ENCODE measurements at regions not wholly inside any gene's neighbourhood (a gene's known extent, or its start where the extent isn't known, plus 50 kb on each side); places are given as distances from the start of the nearest gene placed in this dataset.
"Not testable (repeated sequence)": the region's sequence is repeated elsewhere in the genome, so short reads cannot be mapped to it uniquely, and the experiment has no call there.

GRCh38 chr11:33437529-33437928 lies 180.3 kb downstream of the HIPK3 start:
- Histone ChIP-seq H3K9me3 (peaks cover 0 to 6% (median 0%) of the 10 kb centered on the region in 3 donors), H3K27ac (no peak overlapping the region), H3K27me3 (no peaks in the 10 kb centered on the region), H3K4me3 (no peak overlapping the region), H3K4me1 (no peaks in the 10 kb centered on the region), H3K36me3 (replicated peaks in 1 of 2; ENCODE audit: insufficient read depth in 1 of 2, low read depth in 2 of 2) (no peaks in the 10 kb centered on the region)
- DNase-seq (no peak), ATAC-seq (no peak)
- intact Hi-C loops (cut with DNase I), result no loop called here
- 71 to 100% methylated on average over 1 of the region's 1 CpG for WGBS, 2 donors
- TF ChIP-seq, protein P1, sequence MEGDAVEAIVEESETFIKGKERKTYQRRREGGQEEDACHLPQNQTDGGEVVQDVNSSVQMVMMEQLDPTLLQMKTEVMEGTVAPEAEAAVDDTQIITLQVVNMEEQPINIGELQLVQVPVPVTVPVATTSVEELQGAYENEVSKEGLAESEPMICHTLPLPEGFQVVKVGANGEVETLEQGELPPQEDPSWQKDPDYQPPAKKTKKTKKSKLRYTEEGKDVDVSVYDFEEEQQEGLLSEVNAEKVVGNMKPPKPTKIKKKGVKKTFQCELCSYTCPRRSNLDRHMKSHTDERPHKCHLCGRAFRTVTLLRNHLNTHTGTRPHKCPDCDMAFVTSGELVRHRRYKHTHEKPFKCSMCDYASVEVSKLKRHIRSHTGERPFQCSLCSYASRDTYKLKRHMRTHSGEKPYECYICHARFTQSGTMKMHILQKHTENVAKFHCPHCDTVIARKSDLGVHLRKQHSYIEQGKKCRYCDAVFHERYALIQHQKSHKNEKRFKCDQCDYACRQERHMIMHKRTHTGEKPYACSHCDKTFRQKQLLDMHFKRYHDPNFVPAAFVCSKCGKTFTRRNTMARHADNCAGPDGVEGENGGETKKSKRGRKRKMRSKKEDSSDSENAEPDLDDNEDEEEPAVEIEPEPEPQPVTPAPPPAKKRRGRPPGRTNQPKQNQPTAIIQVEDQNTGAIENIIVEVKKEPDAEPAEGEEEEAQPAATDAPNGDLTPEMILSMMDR (IDR thresholded peaks at IDR 0.05), result no peak
- no peak for TF ChIP-seq POLR2A (IDR thresholded peaks at IDR 0.05)

- Histone ChIP-seq H3K36me3 (replicated peaks in 1 of 2; ENCODE audit: insufficient read depth in 1 of 2, low read depth in 2 of 2) (no peaks in the 10 kb centered on the region), H3K4me3 (no peak overlapping the region), H3K4me1 (no peaks in the 10 kb centered on the region), H3K27ac (no peak overlapping the region), H3K9me3 (peaks cover 0 to 6% (median 0%) of the 10 kb centered on the region in 3 donors), H3K27me3 (no peaks in the 10 kb centered on the region)
- intact Hi-C loops (cut with DNase I), result no loop called here
- no peak for DNase-seq
- ATAC-seq, result no peak
- no peak for TF ChIP-seq POLR2A (IDR thresholded peaks at IDR 0.05)
- TF ChIP-seq, protein P1 (IDR thresholded peaks at IDR 0.05), result no peak
Measured at GRCh38 chr11:33435216-33435615, 178.0 kb downstream of the HIPK3 start.

DNA sequence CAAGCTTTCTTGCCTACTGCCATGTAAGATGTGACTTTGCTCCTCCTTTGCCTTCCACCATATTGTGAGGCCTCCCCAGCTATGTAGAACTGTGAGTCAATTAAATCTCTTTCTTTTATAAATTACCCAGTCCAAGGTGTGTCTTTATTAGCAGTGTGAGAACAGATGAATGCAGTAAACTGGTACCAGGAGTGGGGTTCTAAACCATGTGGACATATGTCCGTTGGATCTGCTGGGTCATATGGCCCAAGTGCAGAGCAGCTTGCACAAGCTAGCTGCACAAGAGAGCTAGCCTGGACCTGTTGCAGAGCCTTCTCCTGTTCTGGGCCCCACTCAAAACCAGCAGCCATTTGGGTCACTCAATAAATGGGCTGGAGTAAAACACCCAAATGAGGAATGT lies 177.1 kb downstream of the HIPK3 start:
- WGBS, 2 donors, result 90 to 93% methylated on average over 1 of the region's 1 CpG
- intact Hi-C loops (cut with DNase I), result no loop called here
- DNase-seq, result no peak
- Histone ChIP-seq H3K4me1 (no peaks in the 10 kb centered on the region), H3K36me3 (replicated peaks in 1 of 2; ENCODE audit: insufficient read depth in 1 of 2, low read depth in 2 of 2) (no peaks in the 10 kb centered on the region), H3K9me3 (peaks cover 0 to 6% (median 0%) of the 10 kb centered on the region in 3 donors), H3K4me3 (no peak overlapping the region), H3K27me3 (no peaks in the 10 kb centered on the region), H3K27ac (no peak overlapping the region)
- ATAC-seq, result no peak
- TF ChIP-seq, protein P1 (IDR thresholded peaks at IDR 0.05), result no peak
- TF ChIP-seq POLR2A (IDR thresholded peaks at IDR 0.05), result no peak

DNA sequence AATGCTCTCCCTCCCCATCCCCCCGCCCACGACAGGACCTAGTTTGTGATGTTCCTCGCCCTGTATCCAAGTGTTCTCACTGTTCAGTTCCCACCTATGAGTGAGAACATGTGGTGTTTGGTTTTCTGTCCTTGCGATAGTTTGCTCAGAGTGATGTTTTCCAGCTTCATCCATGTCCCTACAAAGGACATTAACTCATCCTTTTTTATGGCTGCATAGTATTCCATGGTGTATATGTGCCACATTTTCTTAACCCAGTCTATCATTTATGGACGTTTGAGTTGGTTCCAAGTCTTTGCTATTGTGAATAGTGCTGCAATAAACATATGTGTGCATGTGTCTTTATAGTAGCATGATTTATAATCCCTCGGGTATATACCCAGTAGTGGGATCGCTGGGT lies 171.3 kb downstream of the HIPK3 start:
- H3K27ac ChIP-seq; H3K4me1 ChIP-seq; H3K27me3 ChIP-seq; ATAC-seq; H3K36me3 ChIP-seq (replicated peaks in 1 of 2; ENCODE audit: insufficient read depth in 1 of 2, low read depth in 2 of 2); DNase-seq; intact Hi-C loops (cut with DNase I); H3K9me3 ChIP-seq; H3K4me3 ChIP-seq: not testable (repeated sequence)
- 76 to 87% methylated on average over 7 of the region's 7 CpGs for WGBS, 2 donors

- Histone ChIP-seq H3K27ac (no peak overlapping the region), H3K4me3 (no peak overlapping the region), H3K9me3 (no peaks in the 10 kb centered on the region), H3K4me1 (no peaks in the 10 kb centered on the region), H3K27me3 (no peaks in the 10 kb centered on the region), H3K36me3 (replicated peaks in 1 of 2; ENCODE audit: insufficient read depth in 1 of 2, low read depth in 2 of 2) (no peaks in the 10 kb centered on the region)
- whole genome bisulfite sequencing, 2 donors, result 77 to 89% methylated on average over 4 of the region's 4 CpGs
- no peak for TF ChIP-seq POLR2A (IDR thresholded peaks at IDR 0.05)
- TF ChIP-seq, protein P1 (IDR thresholded peaks at IDR 0.05), result no peak
- ATAC-seq (no peak), DNase-seq (no peak)
- intact Hi-C loops (cut with DNase I), result no loop called here
Measured at GRCh38 chr11:33420959-33421566, 163.9 kb downstream of the HIPK3 start.

All from body of pancreas (tissue), 4 donors.